SK-N-SH (cell line): ENCODE measurements at regions not wholly inside any gene's neighbourhood (a gene's known extent, or its start where the extent isn't known, plus 50 kb on each side); places are given as distances from the start of the nearest gene placed in this dataset.

Experiments
- CHD2 ChIP-seq: fragments of 150-350 bp; IDR thresholded peaks from 2 replicates; pipeline ENCODE4 v1.6.1; 2018; ENCODE audit warnings: low read length; ENCODE audit not compliant: partially characterized antibody
- ELF1 ChIP-seq: IDR thresholded peaks from 2 replicates; pipeline ENCODE4 v1.4.0; 2012
- EP300 ChIP-seq, 2 experiments: IDR thresholded peaks; 2 replicates each; pipeline versions ENCODE4 v1.4.0 to v1.6.1; 2012; ENCODE audit warnings: borderline replicate concordance in 1 of 2, low read depth in 1 of 2, low read length in 1 of 2
- EZH2phosphoT487 ChIP-seq: fragments of 200-600 bp; sonication (generic); IDR thresholded peaks from 2 replicates; pipeline ENCODE4 v1.6.1; 2017; ENCODE audit warnings: low read depth, mixed run types, mild to moderate bottlenecking, antibody characterized with exemption, moderate library complexity, borderline replicate concordance
- GATA2 ChIP-seq: sonication (generic); formaldehyde crosslinking; IDR thresholded peaks from 2 replicates; pipeline ENCODE4 v1.5.0; 2020; ENCODE audit warnings: mild to moderate bottlenecking, missing genetic modification reagents
- IRF3 ChIP-seq: fragments of 150-350 bp; IDR thresholded peaks from 2 replicates; pipeline ENCODE4 v1.6.1; 2016; ENCODE audit warnings: mild to moderate bottlenecking, low read depth, low read length
- JUND ChIP-seq: IDR thresholded peaks from 2 replicates; pipeline ENCODE4 v1.4.0; 2012
- MAX ChIP-seq: IDR thresholded peaks from 2 replicates; pipeline ENCODE4 v1.4.0; 2012; ENCODE audit warnings: low read depth
- MXI1 ChIP-seq: IDR thresholded peaks from 2 replicates; pipeline ENCODE4 v1.6.1; 2012; ENCODE audit warnings: mild to moderate bottlenecking, low read depth, low read length, improper control_type of control experiment
- NFIC ChIP-seq: IDR thresholded peaks from 2 replicates; pipeline ENCODE4 v1.4.0; 2012; ENCODE audit warnings: borderline replicate concordance
- PBX3 ChIP-seq: IDR thresholded peaks from 2 replicates; pipeline ENCODE4; 2012
- RAD21 ChIP-seq: IDR thresholded peaks from 2 replicates; pipeline ENCODE4 v1.6.1; 2012; ENCODE audit warnings: mild to moderate bottlenecking, low read length
- REST ChIP-seq: IDR thresholded peaks from 2 replicates; pipeline ENCODE4 v1.6.1; 2012; ENCODE audit warnings: mild to moderate bottlenecking, low read depth, low read length, moderate library complexity
- SIN3A ChIP-seq: IDR thresholded peaks from 2 replicates; pipeline ENCODE4 v1.6.1; 2012; ENCODE audit warnings: low read depth, mild to moderate bottlenecking, low read length, moderate library complexity, borderline replicate concordance
- SMC3 ChIP-seq: IDR thresholded peaks from 2 replicates; pipeline ENCODE4 v1.6.1; 2012; ENCODE audit warnings: low read depth, low read length, improper control_type of control experiment

- TF ChIP-seq MAX (peak; percentile 87), MXI1 (no peak), JUND (peak; percentile 99), RAD21 (no peak), PBX3 (peak; percentile 86), EZH2phosphoT487 (no peak), GATA2 (no peak), IRF3 (no peak), CHD2 (peak; percentile 55), SIN3A (peak; percentile 86; the same call in 1 of the 2 replicates), EP300 (IDR thresholded peaks at IDR 0.05; ENCODE audit: borderline replicate concordance in 1 of 2, low read depth in 1 of 2, low read length in 1 of 2) (peak; percentile 70 to 99), NFIC (peak; percentile 90), ELF1 (no peak), SMC3 (no peak; the same call in 1 of the 2 replicates), REST (peak; percentile 74)
These were observed 104.5 kb upstream of the MED13L start (continued) for GRCh38 chr12:116381744-116382685.
